ENCODE measurements at regions not wholly inside any gene's neighbourhood (a gene's known extent, or its start where the extent isn't known, plus 50 kb on each side); places are given as distances from the start of the nearest gene placed in this dataset.
"Not testable (repeated sequence)": the region's sequence is repeated elsewhere in the genome, so short reads cannot be mapped to it uniquely, and the experiment has no call there.

- Mint-ChIP-seq H3K9me3 (no peaks in the 10 kb centered on the region), H3K27ac (no peak overlapping the region), H3K4me1 (ENCODE audit: low read depth) (no peaks in the 10 kb centered on the region), H3K27me3 (no peaks in the 10 kb centered on the region), H3K4me3 (no peak overlapping the region), H3K36me3 (ENCODE audit: low read depth) (no peaks in the 10 kb centered on the region)
- DNase-seq: no peak
These were observed 491.8 kb downstream of the TMEM135 start for GRCh38 chr11:87529486-87529885.

- Mint-ChIP-seq H3K4me1 (ENCODE audit: low read depth) (no peaks in the 10 kb centered on the region), H3K36me3 (ENCODE audit: low read depth) (no peaks in the 10 kb centered on the region), H3K4me3 (no peak overlapping the region), H3K27ac (no peak overlapping the region), H3K9me3 (no peaks in the 10 kb centered on the region), H3K27me3 (no peaks in the 10 kb centered on the region)
- no peak for DNase-seq
These were observed 491.0 kb downstream of the TMEM135 start for GRCh38 chr11:87528752-87529151.

GRCh38 chr11:87523276-87523675, 485.5 kb downstream of the TMEM135 start:
- Mint-ChIP-seq H3K9me3 (no peaks in the 10 kb centered on the region), H3K27ac (no peak overlapping the region), H3K4me3 (no peak overlapping the region), H3K27me3 (no peaks in the 10 kb centered on the region), H3K4me1 (ENCODE audit: low read depth) (no peaks in the 10 kb centered on the region), H3K36me3 (ENCODE audit: low read depth) (no peaks in the 10 kb centered on the region)
- DNase-seq: no peak

GRCh38 chr11:87518266-87518665, 480.5 kb downstream of the TMEM135 start:
- Mint-ChIP-seq H3K4me1 (ENCODE audit: low read depth) (no peaks in the 10 kb centered on the region), H3K27me3 (no peaks in the 10 kb centered on the region), H3K4me3 (no peak overlapping the region), H3K9me3 (no peaks in the 10 kb centered on the region), H3K27ac (no peak overlapping the region), H3K36me3 (ENCODE audit: low read depth) (no peaks in the 10 kb centered on the region)
- DNase-seq: no peak

GRCh38 chr11:87517351-87517750, 479.6 kb downstream of the TMEM135 start:
- no peak for DNase-seq

GRCh38 chr11:87507722-87508121, 470.0 kb downstream of the TMEM135 start:
- not testable (repeated sequence) for H3K27me3 Mint-ChIP-seq; DNase-seq; H3K27ac Mint-ChIP-seq; H3K9me3 Mint-ChIP-seq; H3K4me3 Mint-ChIP-seq; H3K4me1 Mint-ChIP-seq (ENCODE audit: low read depth); H3K36me3 Mint-ChIP-seq (ENCODE audit: low read depth)

More at GRCh38 chr11:87517351-87517750, 479.6 kb downstream of the TMEM135 start:
- H3K4me3 Mint-ChIP-seq: no peak overlapping the region
- H3K27me3 Mint-ChIP-seq: no peaks in the 10 kb centered on the region
- no peaks in the 10 kb centered on the region for H3K9me3 Mint-ChIP-seq
- H3K4me1 Mint-ChIP-seq (ENCODE audit: low read depth): no peaks in the 10 kb centered on the region
- no peaks in the 10 kb centered on the region for H3K36me3 Mint-ChIP-seq (ENCODE audit: low read depth)
- H3K27ac Mint-ChIP-seq: no peak overlapping the region

- DNase-seq; H3K27me3 Mint-ChIP-seq; H3K9me3 Mint-ChIP-seq; H3K4me1 Mint-ChIP-seq (ENCODE audit: low read depth); H3K4me3 Mint-ChIP-seq; H3K27ac Mint-ChIP-seq; H3K36me3 Mint-ChIP-seq (ENCODE audit: low read depth): not testable (repeated sequence)
These were observed 469.2 kb downstream of the TMEM135 start for GRCh38 chr11:87506946-87507345.

GRCh38 chr11:87501388-87501787, 463.7 kb downstream of the TMEM135 start:
- no peaks in the 10 kb centered on the region for H3K9me3 Mint-ChIP-seq
- no peaks in the 10 kb centered on the region for H3K27me3 Mint-ChIP-seq
- no peaks in the 10 kb centered on the region for H3K4me1 Mint-ChIP-seq (ENCODE audit: low read depth)
- H3K36me3 Mint-ChIP-seq (ENCODE audit: low read depth): no peaks in the 10 kb centered on the region
- no peak overlapping the region for H3K27ac Mint-ChIP-seq
- no peak overlapping the region for H3K4me3 Mint-ChIP-seq
- DNase-seq: no peak

GRCh38 chr11:87494936-87495335, 457.2 kb downstream of the TMEM135 start:
- not testable (repeated sequence) for H3K27me3 Mint-ChIP-seq; DNase-seq; H3K4me3 Mint-ChIP-seq; H3K27ac Mint-ChIP-seq; H3K4me1 Mint-ChIP-seq (ENCODE audit: low read depth); H3K36me3 Mint-ChIP-seq (ENCODE audit: low read depth); H3K9me3 Mint-ChIP-seq

GRCh38 chr11:87494026-87494425, 456.3 kb downstream of the TMEM135 start:
- H3K27ac Mint-ChIP-seq; DNase-seq; H3K9me3 Mint-ChIP-seq; H3K4me1 Mint-ChIP-seq (ENCODE audit: low read depth); H3K4me3 Mint-ChIP-seq; H3K36me3 Mint-ChIP-seq (ENCODE audit: low read depth); H3K27me3 Mint-ChIP-seq: not testable (repeated sequence)

GRCh38 chr11:87493516-87493915, 455.8 kb downstream of the TMEM135 start:
- Mint-ChIP-seq H3K27me3 (no peaks in the 10 kb centered on the region), H3K4me3 (no peak overlapping the region), H3K9me3 (no peaks in the 10 kb centered on the region), H3K4me1 (ENCODE audit: low read depth) (no peaks in the 10 kb centered on the region), H3K27ac (no peak overlapping the region), H3K36me3 (ENCODE audit: low read depth) (no peaks in the 10 kb centered on the region)
- no peak for DNase-seq

- Mint-ChIP-seq H3K4me1 (ENCODE audit: low read depth) (no peaks in the 10 kb centered on the region), H3K36me3 (ENCODE audit: low read depth) (no peaks in the 10 kb centered on the region), H3K4me3 (no peak overlapping the region), H3K27me3 (peaks cover 1% of the 10 kb centered on the region), H3K27ac (no peak overlapping the region), H3K9me3 (no peaks in the 10 kb centered on the region)
- no peak for DNase-seq
These were observed 453.6 kb downstream of the TMEM135 start for GRCh38 chr11:87491381-87491780.

GRCh38 chr11:87490671-87491070, 452.9 kb downstream of the TMEM135 start:
- no peak overlapping the region for H3K27ac Mint-ChIP-seq
- DNase-seq: no peak
- H3K36me3 Mint-ChIP-seq (ENCODE audit: low read depth): no peaks in the 10 kb centered on the region
- no peaks in the 10 kb centered on the region for H3K9me3 Mint-ChIP-seq
- no peak overlapping the region for H3K4me3 Mint-ChIP-seq
- H3K4me1 Mint-ChIP-seq (ENCODE audit: low read depth): no peaks in the 10 kb centered on the region
- H3K27me3 Mint-ChIP-seq: peaks cover 4% of the 10 kb centered on the region

- DNase-seq: no peak
- H3K9me3 Mint-ChIP-seq: no peaks in the 10 kb centered on the region
- H3K4me3 Mint-ChIP-seq: no peak overlapping the region
- H3K4me1 Mint-ChIP-seq (ENCODE audit: low read depth): no peaks in the 10 kb centered on the region
- no peak overlapping the region for H3K27ac Mint-ChIP-seq
- H3K27me3 Mint-ChIP-seq: peaks cover 12% of the 10 kb centered on the region
- no peaks in the 10 kb centered on the region for H3K36me3 Mint-ChIP-seq (ENCODE audit: low read depth)
These were observed 446.8 kb downstream of the TMEM135 start for GRCh38 chr11:87484566-87484965.

GRCh38 chr11:87477321-87477720, 439.6 kb downstream of the TMEM135 start:
- no peaks in the 10 kb centered on the region for H3K36me3 Mint-ChIP-seq (ENCODE audit: low read depth)

GRCh38 chr11:87473174-87473573, 435.4 kb downstream of the TMEM135 start:
- Mint-ChIP-seq H3K27ac (no peak overlapping the region), H3K4me3 (no peak overlapping the region), H3K9me3 (no peaks in the 10 kb centered on the region), H3K36me3 (ENCODE audit: low read depth) (no peaks in the 10 kb centered on the region), H3K27me3 (peaks cover 4% of the 10 kb centered on the region), H3K4me1 (ENCODE audit: low read depth) (no peaks in the 10 kb centered on the region)
- DNase-seq: no peak

More at GRCh38 chr11:87477321-87477720, 439.6 kb downstream of the TMEM135 start:
- no peak overlapping the region for H3K4me3 Mint-ChIP-seq
- no peaks in the 10 kb centered on the region for H3K4me1 Mint-ChIP-seq (ENCODE audit: low read depth)
- peaks cover 6% of the 10 kb centered on the region for H3K9me3 Mint-ChIP-seq
- DNase-seq: no peak
- no peak overlapping the region for H3K27ac Mint-ChIP-seq
- H3K27me3 Mint-ChIP-seq: no peaks in the 10 kb centered on the region

Data from activated T-cell treated with anti-CD3 and anti-CD28 coated beads, Interleukin-2, amount 50 U/mL, for 24 hours (primary cell).